GM18868 (cell line): ENCODE measurements at regions not wholly inside any gene's neighbourhood (a gene's known extent, or its start where the extent isn't known, plus 50 kb on each side); places are given as distances from the start of the nearest gene placed in this dataset.

Experiments
- ATAC-seq: cut with Tn5 transposase; IDR thresholded peaks from one replicate; pipeline ENCODE4 v1.9.1; 2021; ENCODE audit warnings: mild to moderate bottlenecking, moderate library complexity; ENCODE audit not compliant: unreplicated experiment

- no peak for ATAC-seq
These were observed 66.6 kb upstream of the SPATA31E1 start for GRCh38 chr9:87816036-87816435.

DNA sequence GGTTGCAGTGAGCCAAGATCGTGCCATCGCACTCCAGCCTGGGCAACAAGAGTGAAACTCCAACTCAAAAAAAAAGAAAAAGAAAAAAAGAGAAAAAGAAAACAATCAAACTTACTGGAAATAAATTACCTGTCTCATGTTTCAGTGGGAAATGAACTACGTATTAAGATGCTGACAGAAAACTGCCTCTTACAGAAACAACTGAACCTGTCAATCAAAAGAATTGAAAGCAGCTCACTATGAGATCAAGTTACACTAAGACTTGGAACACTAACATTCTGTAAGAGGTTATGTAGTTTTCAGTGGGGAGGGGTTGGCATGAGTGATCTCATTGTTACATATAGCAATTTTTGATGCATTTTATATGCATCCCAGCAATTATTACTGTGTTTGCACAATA lies 64.4 kb upstream of the SPATA31E1 start:
- ATAC-seq = no peak

DNA sequence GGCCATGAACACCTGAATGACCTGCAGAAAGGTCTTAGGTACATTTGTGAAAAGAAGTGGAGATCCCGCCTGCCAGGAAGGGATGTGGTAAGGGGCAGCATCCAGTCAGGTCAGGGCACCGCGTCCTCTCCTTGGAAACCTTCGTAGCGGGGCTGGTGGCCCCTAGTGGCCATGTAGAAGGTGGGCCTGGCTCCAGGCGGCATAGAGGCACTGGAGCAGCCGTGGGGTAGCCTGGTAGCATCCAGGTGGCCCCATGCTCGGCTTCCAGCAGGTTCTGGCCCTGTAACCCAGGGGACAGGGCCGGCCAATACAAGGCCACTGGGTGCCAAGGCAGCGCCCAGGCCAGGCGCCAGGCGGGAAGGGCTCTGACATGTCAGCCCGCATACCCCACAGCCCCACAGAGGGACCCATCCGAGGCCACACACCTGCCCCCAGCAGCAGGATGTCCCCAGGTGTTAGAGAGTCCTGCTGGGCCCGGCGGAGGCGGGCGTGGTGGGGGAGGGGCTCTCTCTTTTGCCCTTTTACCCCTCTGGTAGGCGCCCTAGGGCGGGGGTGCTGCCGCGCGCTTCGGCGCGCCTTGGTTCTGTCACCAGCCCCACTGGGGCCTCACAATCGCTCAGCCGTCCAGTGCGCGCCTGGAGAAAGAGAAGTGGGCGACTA lies 58.3 kb upstream of the SPATA31E1 start:
- no peak for ATAC-seq

DNA sequence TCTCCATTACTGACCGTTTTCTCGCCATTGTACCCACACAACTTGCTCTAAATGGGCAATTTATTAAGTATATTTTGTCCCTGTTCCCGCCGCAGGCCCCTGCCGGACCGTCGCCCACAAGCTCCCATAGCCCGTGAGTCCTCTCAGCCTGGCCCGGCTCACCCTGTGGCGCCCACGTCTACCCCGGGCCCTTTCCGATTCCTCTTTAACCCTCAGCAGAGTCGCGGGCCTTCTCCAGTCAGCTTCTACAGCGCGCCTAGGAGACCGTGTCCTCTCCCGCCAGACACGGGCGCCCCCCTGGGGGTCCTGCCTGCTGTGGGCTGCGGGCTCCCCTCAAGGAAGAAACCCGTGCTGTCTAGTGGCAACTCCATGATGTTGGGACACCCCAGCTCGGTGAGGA lies 57.8 kb upstream of the SPATA31E1 start:
- no peak for ATAC-seq

DNA sequence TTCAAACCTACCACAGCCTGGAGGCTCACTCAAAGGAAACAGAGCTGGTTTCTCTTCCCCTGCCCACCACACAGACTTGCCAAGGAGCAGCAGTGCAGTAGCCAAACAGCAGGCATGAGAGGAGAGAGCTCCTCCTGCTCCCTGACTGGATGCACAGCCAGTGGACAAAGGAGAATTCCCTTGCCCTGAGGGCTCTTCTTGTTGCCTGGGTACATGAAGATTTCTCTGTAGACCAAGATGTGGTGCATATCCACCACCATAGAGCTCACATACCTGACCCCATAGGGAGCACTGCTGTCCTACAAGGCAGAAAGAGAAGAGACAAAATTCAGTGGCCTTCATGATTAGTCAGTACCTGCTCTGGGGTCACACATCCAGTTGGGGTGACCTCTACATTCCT lies 56.3 kb upstream of the SPATA31E1 start:
- no peak for ATAC-seq

DNA sequence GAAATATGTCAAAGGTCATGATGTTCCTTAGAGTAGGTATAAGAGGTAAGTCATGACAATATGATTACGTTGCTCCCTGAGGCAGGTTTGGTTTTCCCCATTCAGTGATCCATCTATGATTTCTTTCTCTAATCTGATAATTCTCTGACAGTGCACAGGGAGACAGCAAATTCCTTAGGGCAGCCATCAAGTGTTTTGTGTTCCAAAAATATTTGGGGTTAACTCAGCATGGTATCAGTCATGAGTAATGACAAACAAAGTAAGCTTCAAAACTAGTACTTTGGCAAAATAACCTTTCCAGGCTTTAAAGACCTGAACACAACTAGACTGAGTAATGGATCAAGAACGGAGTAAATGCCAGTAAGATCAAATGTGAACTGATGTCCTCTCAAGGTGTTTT lies 55.3 kb upstream of the SPATA31E1 start:
- ATAC-seq = no peak

GRCh38 chr9:87829756-87830155 lies 52.9 kb upstream of the SPATA31E1 start:
- ATAC-seq = no peak

- no peak for ATAC-seq
These were observed 52.2 kb upstream of the SPATA31E1 start for GRCh38 chr9:87830446-87830845.

DNA sequence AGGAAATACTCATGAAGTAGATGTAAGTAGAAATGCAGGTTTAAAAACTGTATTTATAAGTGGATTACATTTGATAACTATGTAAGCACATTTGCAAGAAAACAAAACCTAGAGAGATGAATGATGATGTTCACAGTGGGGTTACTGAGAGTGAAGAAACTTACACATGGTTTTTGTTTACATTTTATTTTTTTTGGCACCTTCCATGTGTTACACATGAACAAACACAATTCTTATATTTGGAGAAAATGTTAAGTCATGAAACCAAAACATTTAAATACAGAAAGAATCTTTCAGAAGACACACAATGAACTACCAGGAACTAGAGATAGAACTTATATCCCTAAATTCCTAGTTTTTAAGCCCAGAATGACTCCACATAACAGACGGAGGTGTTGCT lies 51.5 kb upstream of the SPATA31E1 start:
- no peak for ATAC-seq
